ENCODE measurements at regions not wholly inside any gene's neighbourhood (a gene's known extent, or its start where the extent isn't known, plus 50 kb on each side); places are given as distances from the start of the nearest gene placed in this dataset.
A peak's percentile ranks its signal among the peaks of the same experiment; 100 is the strongest.

DNA sequence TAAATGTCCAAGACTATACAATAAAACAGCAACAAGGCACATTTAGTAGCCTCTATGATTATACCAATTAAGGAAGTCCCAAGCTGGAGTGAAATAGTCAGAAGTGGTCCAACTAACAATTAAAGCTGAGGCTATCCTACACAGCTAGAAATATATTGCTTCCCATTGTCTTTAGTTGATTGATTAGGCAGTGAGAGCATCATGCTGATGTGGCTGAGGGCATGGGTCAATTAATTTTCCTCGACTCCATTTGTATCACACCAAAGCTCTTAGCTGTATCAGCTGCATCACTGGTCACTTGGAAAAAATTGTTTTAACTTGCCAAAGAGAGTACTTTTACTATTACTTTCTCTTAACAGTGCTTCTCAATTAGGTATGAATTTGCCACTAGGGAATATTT lies 328.7 kb upstream of the NT5E start:
- no peaks in the 10 kb centered on the region for H3K9me3 Mint-ChIP-seq
- no peak overlapping the region for H3K4me3 Mint-ChIP-seq
- TF ChIP-seq CTCF (IDR thresholded peaks at IDR 0.05; ENCODE audit: unreplicated experiment in 3 of 3): no peak
- H3K4me1 Mint-ChIP-seq: peaks cover 25% of the 10 kb centered on the region
- H3K27me3 Mint-ChIP-seq (ENCODE audit: low read depth): peaks cover 3% of the 10 kb centered on the region
- H3K27ac Mint-ChIP-seq: no peak overlapping the region
- no peaks in the 10 kb centered on the region for H3K36me3 Mint-ChIP-seq (ENCODE audit: low read depth)

DNA sequence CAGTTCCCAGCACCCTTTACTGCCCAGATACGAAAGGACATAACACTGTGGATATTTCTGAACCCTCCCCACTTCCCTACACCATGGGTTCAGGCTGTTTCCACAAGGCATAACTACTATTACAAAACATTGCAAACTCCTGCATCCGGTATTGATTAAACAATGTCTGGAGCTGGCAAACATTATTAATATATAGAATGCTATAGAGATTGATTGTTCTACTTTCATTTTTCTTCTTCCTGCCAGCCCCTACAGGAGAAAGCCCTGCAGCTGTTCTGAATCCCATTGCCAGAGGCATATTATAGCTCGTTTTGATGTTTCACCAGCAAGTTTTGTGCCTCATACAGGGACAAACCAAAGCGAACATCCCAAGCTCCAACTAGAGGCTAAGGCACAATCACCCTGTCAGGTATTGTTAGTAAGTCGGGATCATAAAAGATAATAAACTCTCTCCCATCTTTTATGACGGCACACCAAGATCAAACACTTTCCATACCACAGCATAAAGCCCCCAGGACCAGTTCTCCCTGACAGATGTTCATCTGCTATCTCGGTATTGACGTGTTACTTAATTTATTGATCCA lies 331.1 kb upstream of the NT5E start:
- H3K27ac Mint-ChIP-seq: peak overlapping the region in 1 of 3 experiments; percentile 51
- no peak overlapping the region for H3K4me3 Mint-ChIP-seq
- no peaks in the 10 kb centered on the region for H3K36me3 Mint-ChIP-seq (ENCODE audit: low read depth)

DNA sequence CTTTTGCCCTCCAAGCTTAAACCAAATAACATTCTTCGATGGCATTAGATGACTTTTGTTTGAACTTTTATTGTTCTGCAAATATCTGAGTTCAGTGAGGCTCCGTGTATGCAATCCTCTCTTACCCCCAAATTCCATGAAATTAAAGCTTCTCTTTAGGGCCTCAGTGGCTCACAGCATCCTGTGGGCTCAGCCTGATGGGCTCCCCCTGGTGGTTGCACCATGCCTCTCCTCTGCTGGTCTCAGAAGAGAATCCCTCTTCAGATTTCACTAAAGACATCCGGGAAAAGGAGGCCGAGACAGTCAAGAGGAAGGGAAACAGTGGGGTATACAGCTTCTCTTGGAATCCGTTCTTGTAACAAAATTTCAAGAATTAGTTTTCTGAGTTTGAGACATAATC lies 331.6 kb upstream of the NT5E start:
- Mint-ChIP-seq H3K27ac (no peak overlapping the region), H3K36me3 (ENCODE audit: low read depth) (no peaks in the 10 kb centered on the region)
- peak in 1 of 3 experiments; percentile 18 for TF ChIP-seq CTCF (IDR thresholded peaks at IDR 0.05; ENCODE audit: unreplicated experiment in 3 of 3)

More for the DNA sequence above, 331.1 kb upstream of the NT5E start:
- TF ChIP-seq CTCF (IDR thresholded peaks at IDR 0.05; ENCODE audit: unreplicated experiment in 3 of 3): no peak
- H3K4me1 Mint-ChIP-seq: peaks cover 27% of the 10 kb centered on the region
- peaks cover 3% of the 10 kb centered on the region for H3K27me3 Mint-ChIP-seq (ENCODE audit: low read depth)
- no peaks in the 10 kb centered on the region for H3K9me3 Mint-ChIP-seq

DNA sequence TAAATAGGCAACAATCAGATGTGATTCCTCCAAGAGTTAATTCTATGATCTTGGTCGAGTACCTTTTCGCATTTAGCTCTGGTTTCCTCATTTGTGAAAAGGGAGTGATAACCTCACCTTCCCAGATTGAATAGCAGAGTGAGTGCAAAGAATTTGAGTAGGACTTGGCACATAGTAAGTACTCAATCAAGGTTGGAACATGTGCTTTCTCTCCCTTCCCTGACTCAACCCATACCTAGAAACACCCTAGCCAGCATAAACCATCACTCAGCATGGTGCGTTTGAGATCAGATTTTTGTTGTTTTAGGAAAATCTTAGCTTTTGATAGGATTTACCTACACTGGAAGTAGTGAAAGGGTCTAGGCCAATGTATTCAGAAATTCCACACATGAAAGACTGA lies 333.4 kb upstream of the NT5E start:
- Mint-ChIP-seq H3K27ac (peak overlapping the region in 1 of 3 experiments; percentile 53), H3K36me3 (ENCODE audit: low read depth) (no peaks in the 10 kb centered on the region), H3K4me1 (peaks cover 30% of the 10 kb centered on the region), H3K4me3 (no peak overlapping the region), H3K9me3 (no peaks in the 10 kb centered on the region), H3K27me3 (ENCODE audit: low read depth) (peaks cover 3% of the 10 kb centered on the region)
- TF ChIP-seq CTCF (IDR thresholded peaks at IDR 0.05; ENCODE audit: unreplicated experiment in 3 of 3): no peak

More for the DNA sequence above, 331.6 kb upstream of the NT5E start:
- no peaks in the 10 kb centered on the region for H3K9me3 Mint-ChIP-seq
- no peak overlapping the region for H3K4me3 Mint-ChIP-seq
- H3K27me3 Mint-ChIP-seq (ENCODE audit: low read depth): peaks cover 3% of the 10 kb centered on the region
- H3K4me1 Mint-ChIP-seq: peaks cover 30% of the 10 kb centered on the region

DNA sequence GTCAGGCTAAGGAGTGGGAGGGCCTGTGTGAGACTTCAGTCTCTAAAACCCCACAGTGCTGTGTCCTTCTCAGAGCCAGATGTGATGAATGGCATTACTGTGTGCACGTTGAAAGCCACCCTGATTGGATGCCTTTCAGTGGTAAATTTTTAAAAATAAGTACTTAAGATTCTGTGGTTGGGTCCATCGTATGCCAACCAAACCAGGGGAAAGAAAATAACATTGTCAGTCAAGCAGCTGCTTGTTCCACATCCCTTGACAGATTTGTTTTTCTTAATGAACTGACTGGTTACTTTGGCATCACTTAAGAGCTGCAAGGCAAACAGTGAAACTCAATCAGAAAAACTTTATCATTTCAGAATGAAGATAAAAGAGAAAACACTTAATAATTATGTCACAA lies 334.0 kb upstream of the NT5E start:
- peaks cover 30% of the 10 kb centered on the region for H3K4me1 Mint-ChIP-seq
- H3K4me3 Mint-ChIP-seq: no peak overlapping the region
- no peak for TF ChIP-seq CTCF (IDR thresholded peaks at IDR 0.05; ENCODE audit: unreplicated experiment in 3 of 3)
- H3K27ac Mint-ChIP-seq: no peak overlapping the region
- peaks cover 3% of the 10 kb centered on the region for H3K27me3 Mint-ChIP-seq (ENCODE audit: low read depth)
- no peaks in the 10 kb centered on the region for H3K36me3 Mint-ChIP-seq (ENCODE audit: low read depth)
- no peaks in the 10 kb centered on the region for H3K9me3 Mint-ChIP-seq

DNA sequence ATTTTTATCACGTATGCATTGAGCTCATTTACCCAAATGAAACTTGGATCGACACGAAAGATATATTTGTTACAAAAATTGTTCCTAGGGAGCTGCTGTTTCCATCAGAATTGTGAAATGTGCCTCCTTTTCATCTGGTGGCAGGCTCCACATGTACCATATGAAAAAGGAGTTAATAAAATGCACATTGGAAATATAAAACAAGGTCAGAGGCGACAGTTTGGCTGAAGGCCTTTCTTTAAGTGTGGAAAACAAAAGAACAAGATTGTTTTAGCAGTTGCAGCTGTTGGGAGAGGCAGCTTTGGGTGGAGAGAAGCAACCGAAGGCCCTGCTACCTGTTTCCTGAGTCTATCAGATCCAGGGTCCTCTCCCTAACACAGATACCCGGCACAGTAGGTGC lies 334.5 kb upstream of the NT5E start:
- Mint-ChIP-seq H3K9me3 (no peaks in the 10 kb centered on the region), H3K4me3 (no peak overlapping the region), H3K36me3 (ENCODE audit: low read depth) (no peaks in the 10 kb centered on the region), H3K4me1 (peaks cover 30% of the 10 kb centered on the region), H3K27ac (no peak overlapping the region), H3K27me3 (ENCODE audit: low read depth) (peaks cover 3% of the 10 kb centered on the region)
- TF ChIP-seq CTCF (IDR thresholded peaks at IDR 0.05; ENCODE audit: unreplicated experiment in 3 of 3): no peak

Data from nephron (organoid).